Sigmoid colon (tissue), 6 donors: ENCODE measurements at regions not wholly inside any gene's neighbourhood (a gene's known extent, or its start where the extent isn't known, plus 50 kb on each side); places are given as distances from the start of the nearest gene placed in this dataset.

ENCODE experiments used
- DNase-seq: peaks from one replicate; pipeline ENCODE4 v3.0.0-alpha.2; 2019
- H3K27ac ChIP-seq, 4 donors: fragments of 200-600 bp; sonication (generic); one replicate each; pipeline ENCODE4 v1.5.1; 2016 to 2019; ENCODE audit warnings: mild to moderate bottlenecking in 1 of 4
- H3K27me3 ChIP-seq, 3 donors: fragments of 200-600 bp; sonication (generic); one replicate each; pipeline ENCODE4 v1.5.1; 2019; ENCODE audit warnings: mild to moderate bottlenecking in 1 of 3
- H3K36me3 ChIP-seq, 4 donors: fragments of 200-600 bp; sonication (generic); one replicate each; pipeline ENCODE4 v1.5.1; 2016 to 2019
- H3K4me1 ChIP-seq, 4 donors: fragments of 200-600 bp; sonication (generic); one replicate each; pipeline ENCODE4 v1.5.1; 2017 to 2019
- H3K4me3 ChIP-seq, 4 donors: fragments of 200-600 bp; sonication (generic); one replicate each; pipeline ENCODE4 v1.5.1; 2017 to 2019; ENCODE audit warnings: mild to moderate bottlenecking in 2 of 4, moderate library complexity in 1 of 4
- H3K9me3 ChIP-seq, 4 donors: fragments of 200-600 bp in 3 of 4; sonication (generic) in 3 of 4; one replicate each; pipeline versions ENCODE4 v1.5.1 to v1.6.1; 2013 to 2019
- EP300 ChIP-seq, 4 donors: sonication (generic); formaldehyde crosslinking; IDR thresholded peaks; one replicate each; pipeline ENCODE4 v1.6.1; 2017; ENCODE audit warnings: antibody characterized with exemption in 4 of 4
- POLR2A ChIP-seq, 2 donors: fragments of 450-650 bp; IDR thresholded peaks; one replicate each; pipeline ENCODE4 v1.6.1; 2016; ENCODE audit warnings: antibody characterized with exemption in 2 of 2, mild to moderate bottlenecking in 2 of 2, moderate library complexity in 2 of 2
- POLR2AphosphoS5 ChIP-seq, 4 donors: sonication (generic); formaldehyde crosslinking; IDR thresholded peaks; one replicate each; pipeline ENCODE4 v1.6.1; 2017; ENCODE audit warnings: antibody characterized with exemption in 4 of 4
- WGBS, 2 donors: extraction: QIAGEN DNeasy Blood & Tissue Kit; methylation state at CpG; one replicate each; pipeline ENCODE4 v1.1.7; 2013; 5-methylcytosine and 5-hydroxymethylcytosine counted together
- intact Hi-C: fragments of 100-400 bp; cut with DNase I; formaldehyde crosslinking; loops from one replicate; pipeline ENCODE4 v1.15.1; 2023
- TF ChIP-seq, protein P1 (sequence below), 4 experiments: fragments of 450-650 bp in 3 of 4; fragments of 200-600 bp in 1 of 4; IDR thresholded peaks; one replicate each; pipeline ENCODE4 v1.5.1; 2016 to 2019; ENCODE audit warnings: antibody characterized with exemption in 4 of 4, mild to moderate bottlenecking in 3 of 4, moderate library complexity in 2 of 4
- donor health status: healthy with polysubstance abuse.
- donor health status: healthy.

DNA sequence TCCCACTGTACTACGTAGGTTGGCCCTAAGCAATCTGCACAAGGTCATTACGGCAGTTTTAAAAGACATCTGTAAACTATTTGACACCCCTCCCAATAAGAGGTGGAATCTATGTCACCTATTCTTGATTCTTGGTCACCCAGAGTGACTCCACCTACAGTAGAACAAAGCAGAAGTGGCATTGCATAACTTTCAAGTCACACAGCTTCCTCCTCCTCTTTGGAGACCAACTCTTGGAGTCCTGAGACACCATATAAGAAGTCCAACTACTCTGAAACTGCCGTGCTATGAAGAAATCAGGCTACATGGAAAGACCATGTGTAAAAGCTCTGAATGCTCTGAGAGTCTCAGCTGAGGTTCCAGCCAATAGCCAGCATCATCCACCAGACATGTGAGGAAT is 253.5 kb upstream of the CDH20 start:
- DNase-seq = no peak
- H3K4me3 ChIP-seq = no peak overlapping the region
- intact Hi-C loops = no loop called here
- 73 to 86% methylated on average over 3 of the region's 3 CpGs for WGBS, 2 donors
- no peaks in the 10 kb centered on the region for H3K4me1 ChIP-seq
- no peaks in the 10 kb centered on the region for H3K36me3 ChIP-seq
- H3K27ac ChIP-seq = no peak overlapping the region
- TF ChIP-seq POLR2AphosphoS5 (IDR thresholded peaks at IDR 0.05) = no peak
- no peaks in the 10 kb centered on the region for H3K27me3 ChIP-seq
- H3K9me3 ChIP-seq = no peaks in the 10 kb centered on the region

DNA sequence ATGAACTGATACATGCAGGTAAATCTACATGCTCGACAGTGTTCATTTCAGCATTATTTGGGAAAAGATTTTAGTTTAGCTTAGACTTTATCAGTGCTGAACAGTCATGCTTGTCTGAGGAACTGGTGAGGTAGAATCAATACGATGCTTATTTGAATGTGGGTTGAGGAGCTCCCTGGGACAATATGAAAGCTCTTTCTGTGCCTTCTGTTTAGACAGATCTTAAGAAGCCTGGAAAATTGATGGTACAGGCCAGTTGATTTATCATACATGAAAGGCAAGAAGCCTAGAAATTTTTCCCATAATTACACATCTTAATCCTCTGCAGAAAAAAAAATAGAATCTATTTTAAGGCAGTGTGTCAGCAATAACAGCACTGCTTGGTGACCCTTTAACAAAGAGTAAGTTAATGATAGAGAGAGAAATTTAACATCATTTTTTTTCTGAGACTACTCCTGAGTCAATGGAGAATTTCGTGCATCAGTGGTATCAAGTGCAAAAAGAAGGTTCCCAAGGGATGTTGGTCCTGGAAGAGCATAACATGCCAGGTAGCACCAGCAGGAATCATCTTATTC is 252.2 kb upstream of the CDH20 start:
- Histone ChIP-seq H3K4me3 (no peak overlapping the region), H3K36me3 (no peaks in the 10 kb centered on the region), H3K27me3 (no peaks in the 10 kb centered on the region), H3K4me1 (no peaks in the 10 kb centered on the region), H3K9me3 (no peaks in the 10 kb centered on the region), H3K27ac (no peak overlapping the region)
- 66 to 80% methylated on average over 3 of the region's 3 CpGs for WGBS, 2 donors
- no peak for DNase-seq
- no peak for TF ChIP-seq EP300 (IDR thresholded peaks at IDR 0.05)
- intact Hi-C loops = no loop called here

DNA sequence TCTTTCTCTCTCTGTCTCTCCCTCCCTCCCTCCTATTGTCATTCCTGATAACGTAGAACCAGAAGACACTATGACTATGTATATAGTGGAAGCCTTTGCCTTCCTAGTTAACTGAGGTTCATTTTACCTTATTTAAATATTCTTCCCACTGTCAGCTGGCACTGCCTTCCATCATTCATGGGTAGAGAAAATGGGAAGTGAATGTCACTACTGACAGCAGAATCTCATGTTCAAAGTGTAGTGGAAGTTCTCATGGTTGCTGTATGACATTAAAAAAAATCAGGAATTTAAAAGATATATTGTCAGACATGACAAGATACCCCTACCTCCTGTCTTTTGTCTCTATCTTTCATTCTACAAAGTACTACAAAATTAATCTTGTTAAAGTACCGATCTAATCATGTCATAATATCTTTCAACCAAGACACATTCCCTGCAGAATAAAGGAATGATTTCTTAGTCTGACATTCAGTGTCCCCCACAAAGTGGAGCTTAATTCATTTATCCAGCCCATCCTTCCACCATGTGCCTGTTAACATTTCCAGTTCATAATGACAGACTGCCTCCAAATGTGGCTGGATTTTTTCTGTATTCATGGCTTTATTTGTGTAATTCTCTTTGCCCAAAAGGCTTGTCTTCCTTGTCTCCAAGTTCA is 250.1 kb upstream of the CDH20 start:
- WGBS, 2 donors = 83 to 88% methylated on average over 2 of the region's 2 CpGs
- TF ChIP-seq POLR2A (IDR thresholded peaks at IDR 0.05) (no peak), POLR2AphosphoS5 (IDR thresholded peaks at IDR 0.05) (no peak), EP300 (IDR thresholded peaks at IDR 0.05) (no peak)
- TF ChIP-seq, protein P1, sequence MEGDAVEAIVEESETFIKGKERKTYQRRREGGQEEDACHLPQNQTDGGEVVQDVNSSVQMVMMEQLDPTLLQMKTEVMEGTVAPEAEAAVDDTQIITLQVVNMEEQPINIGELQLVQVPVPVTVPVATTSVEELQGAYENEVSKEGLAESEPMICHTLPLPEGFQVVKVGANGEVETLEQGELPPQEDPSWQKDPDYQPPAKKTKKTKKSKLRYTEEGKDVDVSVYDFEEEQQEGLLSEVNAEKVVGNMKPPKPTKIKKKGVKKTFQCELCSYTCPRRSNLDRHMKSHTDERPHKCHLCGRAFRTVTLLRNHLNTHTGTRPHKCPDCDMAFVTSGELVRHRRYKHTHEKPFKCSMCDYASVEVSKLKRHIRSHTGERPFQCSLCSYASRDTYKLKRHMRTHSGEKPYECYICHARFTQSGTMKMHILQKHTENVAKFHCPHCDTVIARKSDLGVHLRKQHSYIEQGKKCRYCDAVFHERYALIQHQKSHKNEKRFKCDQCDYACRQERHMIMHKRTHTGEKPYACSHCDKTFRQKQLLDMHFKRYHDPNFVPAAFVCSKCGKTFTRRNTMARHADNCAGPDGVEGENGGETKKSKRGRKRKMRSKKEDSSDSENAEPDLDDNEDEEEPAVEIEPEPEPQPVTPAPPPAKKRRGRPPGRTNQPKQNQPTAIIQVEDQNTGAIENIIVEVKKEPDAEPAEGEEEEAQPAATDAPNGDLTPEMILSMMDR (IDR thresholded peaks at IDR 0.05) = no peak
- no peaks in the 10 kb centered on the region for H3K9me3 ChIP-seq
- no peaks in the 10 kb centered on the region for H3K27me3 ChIP-seq
- no peaks in the 10 kb centered on the region for H3K4me1 ChIP-seq
- intact Hi-C loops = no loop called here
- no peaks in the 10 kb centered on the region for H3K36me3 ChIP-seq
- no peak for DNase-seq
- no peak overlapping the region for H3K27ac ChIP-seq
- no peak overlapping the region for H3K4me3 ChIP-seq

DNA sequence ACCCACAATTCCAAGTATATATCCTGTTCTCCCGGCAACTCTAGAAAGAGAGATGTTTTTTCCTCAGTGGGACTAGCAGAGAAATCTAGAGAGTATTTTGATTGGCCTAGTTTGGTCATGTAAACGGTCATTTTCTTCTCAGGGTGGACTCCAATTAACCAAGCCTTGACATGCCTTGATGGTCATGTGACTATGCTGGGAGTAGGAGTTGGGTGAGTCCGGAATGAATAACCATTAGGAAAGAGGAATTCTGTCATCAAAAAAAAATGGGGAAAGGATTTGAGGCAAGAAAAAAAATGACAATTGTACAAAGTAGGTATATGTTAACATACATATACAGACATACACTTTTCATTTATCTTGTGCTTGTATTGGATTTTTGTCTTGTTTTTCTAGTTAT is 248.2 kb upstream of the CDH20 start:
- Histone ChIP-seq H3K36me3 (no peaks in the 10 kb centered on the region), H3K27ac (no peak overlapping the region), H3K4me1 (no peaks in the 10 kb centered on the region), H3K27me3 (no peaks in the 10 kb centered on the region), H3K9me3 (no peaks in the 10 kb centered on the region), H3K4me3 (no peak overlapping the region)
- 73 to 82% methylated on average over 3 of the region's 3 CpGs for WGBS, 2 donors
- no peak for DNase-seq
- TF ChIP-seq, protein P1 (IDR thresholded peaks at IDR 0.05) = no peak
- TF ChIP-seq EP300 (IDR thresholded peaks at IDR 0.05) = no peak
- TF ChIP-seq POLR2A (IDR thresholded peaks at IDR 0.05) = no peak
- TF ChIP-seq POLR2AphosphoS5 (IDR thresholded peaks at IDR 0.05) = no peak
- intact Hi-C loops = no loop called here

DNA sequence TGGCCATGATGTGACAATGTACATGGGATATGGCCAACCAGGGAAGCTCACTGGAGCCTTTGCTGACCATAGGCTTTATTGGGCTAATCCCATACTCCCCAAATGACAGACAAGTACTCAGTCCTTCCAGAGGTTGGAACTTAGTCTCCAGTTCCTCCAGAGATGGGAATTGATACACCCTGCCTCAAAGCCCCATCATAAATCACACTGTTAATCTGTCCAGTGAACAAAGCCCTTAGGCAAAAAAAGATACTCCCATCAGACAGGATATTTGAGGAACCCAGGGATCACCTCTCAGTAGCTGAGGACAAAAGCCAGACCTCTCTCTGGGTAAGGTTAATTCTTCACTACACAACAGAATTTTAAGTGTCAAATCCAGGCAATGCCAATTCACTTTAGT is 247.5 kb upstream of the CDH20 start:
- DNase-seq = no peak
- H3K36me3 ChIP-seq = no peaks in the 10 kb centered on the region
- H3K4me1 ChIP-seq = no peaks in the 10 kb centered on the region
- no peak overlapping the region for H3K4me3 ChIP-seq
- no peaks in the 10 kb centered on the region for H3K9me3 ChIP-seq
- H3K27ac ChIP-seq = no peak overlapping the region
- intact Hi-C loops = no loop called here
- TF ChIP-seq EP300 (IDR thresholded peaks at IDR 0.05) = no peak
- no peak for TF ChIP-seq POLR2AphosphoS5 (IDR thresholded peaks at IDR 0.05)
- TF ChIP-seq, protein P1 (IDR thresholded peaks at IDR 0.05) = no peak
- no peak for TF ChIP-seq POLR2A (IDR thresholded peaks at IDR 0.05)
- no peaks in the 10 kb centered on the region for H3K27me3 ChIP-seq

DNA sequence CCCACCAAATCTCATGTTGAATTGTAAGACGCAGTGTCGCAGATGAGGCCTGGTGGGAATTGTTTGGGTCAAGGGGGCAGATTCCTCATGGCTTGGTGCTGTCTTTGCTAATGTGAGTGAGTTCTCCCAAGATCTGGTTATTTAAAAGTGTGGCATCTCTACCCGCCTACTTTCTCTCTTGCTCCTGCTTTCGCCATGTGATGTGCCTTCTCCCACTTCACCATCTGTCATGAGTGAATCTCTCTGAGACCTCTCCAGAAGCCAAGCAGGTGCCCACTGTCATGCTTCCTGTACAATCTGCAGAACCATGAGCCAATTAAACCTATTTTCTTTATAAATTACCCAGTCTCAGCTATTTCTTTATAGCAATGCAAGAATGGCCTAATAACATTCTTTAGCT is 246.6 kb upstream of the CDH20 start:
- Histone ChIP-seq H3K27ac (no peak overlapping the region), H3K9me3 (no peaks in the 10 kb centered on the region), H3K36me3 (no peaks in the 10 kb centered on the region), H3K4me3 (no peak overlapping the region), H3K27me3 (no peaks in the 10 kb centered on the region), H3K4me1 (no peaks in the 10 kb centered on the region)
- TF ChIP-seq EP300 (IDR thresholded peaks at IDR 0.05) = no peak
- TF ChIP-seq POLR2A (IDR thresholded peaks at IDR 0.05) = no peak
- TF ChIP-seq, protein P1 (IDR thresholded peaks at IDR 0.05) = no peak
- TF ChIP-seq POLR2AphosphoS5 (IDR thresholded peaks at IDR 0.05) = no peak
- WGBS, 2 donors = 94 to 96% methylated on average over 4 of the region's 4 CpGs
- no peak for DNase-seq
- intact Hi-C loops = no loop called here
